ENCODE measurements at regions not wholly inside any gene's neighbourhood (a gene's known extent, or its start where the extent isn't known, plus 50 kb on each side); places are given as distances from the start of the nearest gene placed in this dataset.

DNA sequence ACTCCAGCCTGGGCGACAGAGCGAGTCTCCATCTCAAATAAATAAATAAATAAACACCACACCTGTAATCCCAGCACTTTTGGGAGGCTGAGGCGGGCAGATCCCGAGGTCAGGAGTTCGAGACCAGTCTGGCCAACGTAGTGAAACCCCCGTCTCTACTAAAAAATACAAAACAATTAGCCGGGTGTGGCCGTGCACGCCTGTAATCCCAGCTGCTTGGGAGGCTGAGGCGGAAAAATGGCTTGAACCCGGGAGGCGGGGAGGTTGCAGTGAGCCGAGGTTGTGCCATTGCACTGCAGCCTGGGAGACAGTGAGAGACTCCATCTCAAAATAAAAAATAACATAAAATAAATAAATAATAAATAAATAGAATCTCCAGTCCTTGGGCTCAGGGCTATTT lies 185.8 kb downstream of the SHOX start (continued):
- TF ChIP-seq, protein P1, sequence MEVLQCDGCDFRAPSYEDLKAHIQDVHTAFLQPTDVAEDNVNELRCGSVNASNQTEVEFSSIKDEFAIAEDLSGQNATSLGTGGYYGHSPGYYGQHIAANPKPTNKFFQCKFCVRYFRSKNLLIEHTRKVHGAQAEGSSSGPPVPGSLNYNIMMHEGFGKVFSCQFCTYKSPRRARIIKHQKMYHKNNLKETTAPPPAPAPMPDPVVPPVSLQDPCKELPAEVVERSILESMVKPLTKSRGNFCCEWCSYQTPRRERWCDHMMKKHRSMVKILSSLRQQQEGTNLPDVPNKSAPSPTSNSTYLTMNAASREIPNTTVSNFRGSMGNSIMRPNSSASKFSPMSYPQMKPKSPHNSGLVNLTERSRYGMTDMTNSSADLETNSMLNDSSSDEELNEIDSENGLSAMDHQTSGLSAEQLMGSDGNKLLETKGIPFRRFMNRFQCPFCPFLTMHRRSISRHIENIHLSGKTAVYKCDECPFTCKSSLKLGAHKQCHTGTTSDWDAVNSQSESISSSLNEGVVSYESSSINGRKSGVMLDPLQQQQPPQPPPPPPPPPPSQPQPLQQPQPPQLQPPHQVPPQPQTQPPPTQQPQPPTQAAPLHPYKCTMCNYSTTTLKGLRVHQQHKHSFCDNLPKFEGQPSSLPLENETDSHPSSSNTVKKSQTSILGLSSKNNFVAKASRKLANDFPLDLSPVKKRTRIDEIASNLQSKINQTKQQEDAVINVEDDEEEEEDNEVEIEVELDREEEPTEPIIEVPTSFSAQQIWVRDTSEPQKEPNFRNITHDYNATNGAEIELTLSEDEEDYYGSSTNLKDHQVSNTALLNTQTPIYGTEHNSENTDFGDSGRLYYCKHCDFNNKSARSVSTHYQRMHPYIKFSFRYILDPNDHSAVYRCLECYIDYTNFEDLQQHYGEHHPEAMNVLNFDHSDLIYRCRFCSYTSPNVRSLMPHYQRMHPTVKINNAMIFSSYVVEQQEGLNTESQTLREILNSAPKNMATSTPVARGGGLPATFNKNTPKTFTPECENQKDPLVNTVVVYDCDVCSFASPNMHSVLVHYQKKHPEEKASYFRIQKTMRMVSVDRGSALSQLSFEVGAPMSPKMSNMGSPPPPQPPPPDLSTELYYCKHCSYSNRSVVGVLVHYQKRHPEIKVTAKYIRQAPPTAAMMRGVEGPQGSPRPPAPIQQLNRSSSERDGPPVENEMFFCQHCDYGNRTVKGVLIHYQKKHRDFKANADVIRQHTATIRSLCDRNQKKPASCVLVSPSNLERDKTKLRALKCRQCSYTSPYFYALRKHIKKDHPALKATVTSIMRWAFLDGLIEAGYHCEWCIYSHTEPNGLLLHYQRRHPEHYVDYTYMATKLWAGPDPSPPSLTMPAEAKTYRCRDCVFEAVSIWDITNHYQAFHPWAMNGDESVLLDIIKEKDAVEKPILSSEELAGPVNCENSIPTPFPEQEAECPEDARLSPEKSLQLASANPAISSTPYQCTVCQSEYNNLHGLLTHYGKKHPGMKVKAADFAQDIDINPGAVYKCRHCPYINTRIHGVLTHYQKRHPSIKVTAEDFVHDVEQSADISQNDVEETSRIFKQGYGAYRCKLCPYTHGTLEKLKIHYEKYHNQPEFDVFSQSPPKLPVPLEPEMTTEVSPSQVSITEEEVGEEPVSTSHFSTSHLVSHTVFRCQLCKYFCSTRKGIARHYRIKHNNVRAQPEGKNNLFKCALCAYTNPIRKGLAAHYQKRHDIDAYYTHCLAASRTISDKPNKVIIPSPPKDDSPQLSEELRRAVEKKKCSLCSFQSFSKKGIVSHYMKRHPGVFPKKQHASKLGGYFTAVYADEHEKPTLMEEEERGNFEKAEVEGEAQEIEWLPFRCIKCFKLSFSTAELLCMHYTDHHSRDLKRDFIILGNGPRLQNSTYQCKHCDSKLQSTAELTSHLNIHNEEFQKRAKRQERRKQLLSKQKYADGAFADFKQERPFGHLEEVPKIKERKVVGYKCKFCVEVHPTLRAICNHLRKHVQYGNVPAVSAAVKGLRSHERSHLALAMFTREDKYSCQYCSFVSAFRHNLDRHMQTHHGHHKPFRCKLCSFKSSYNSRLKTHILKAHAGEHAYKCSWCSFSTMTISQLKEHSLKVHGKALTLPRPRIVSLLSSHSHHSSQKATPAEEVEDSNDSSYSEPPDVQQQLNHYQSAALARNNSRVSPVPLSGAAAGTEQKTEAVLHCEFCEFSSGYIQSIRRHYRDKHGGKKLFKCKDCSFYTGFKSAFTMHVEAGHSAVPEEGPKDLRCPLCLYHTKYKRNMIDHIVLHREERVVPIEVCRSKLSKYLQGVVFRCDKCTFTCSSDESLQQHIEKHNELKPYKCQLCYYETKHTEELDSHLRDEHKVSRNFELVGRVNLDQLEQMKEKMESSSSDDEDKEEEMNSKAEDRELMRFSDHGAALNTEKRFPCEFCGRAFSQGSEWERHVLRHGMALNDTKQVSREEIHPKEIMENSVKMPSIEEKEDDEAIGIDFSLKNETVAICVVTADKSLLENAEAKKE (CRISPR knock-in tag; IDR thresholded peaks at IDR 0.05): no peak
- no peak for TF ChIP-seq EZH2 (IDR thresholded peaks at IDR 0.05; ENCODE audit: low read depth, unreplicated experiment)

DNA sequence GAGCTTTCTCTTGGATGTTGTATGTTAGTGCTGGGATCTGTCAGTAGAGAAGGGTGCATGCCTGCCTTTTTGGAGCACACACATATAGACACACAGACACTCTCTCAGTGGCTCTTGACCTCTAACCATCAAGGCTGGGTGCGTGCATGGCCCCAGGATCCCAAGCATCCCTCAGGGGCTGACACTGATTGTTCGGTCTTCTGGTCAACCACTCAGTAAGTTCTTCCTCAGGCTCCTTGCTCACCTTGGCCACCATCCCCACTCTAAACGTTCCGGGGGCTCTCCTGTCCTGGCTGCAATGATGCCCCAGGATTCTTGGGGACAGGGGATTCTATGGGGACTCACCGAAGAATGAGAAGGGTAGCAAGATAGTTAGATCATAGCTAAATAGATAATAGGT lies 179.6 kb downstream of the SHOX start:
- no peak for ATAC-seq
- H3K4me1 Mint-ChIP-seq: peaks cover 2% of the 10 kb centered on the region; the same call in 1 of the 3 replicates
- H3K9me3 Mint-ChIP-seq: peaks cover 38% of the 10 kb centered on the region
- no peaks in the 10 kb centered on the region for H3K36me3 ChIP-seq (ENCODE audit: insufficient read depth)
- no peak overlapping the region for H3K4me3 Mint-ChIP-seq
- H3K27ac Mint-ChIP-seq: no peak overlapping the region
- H3K9me2 ChIP-seq (ENCODE audit: insufficient read depth): no peaks in the 10 kb centered on the region
- TF ChIP-seq, protein P2, sequence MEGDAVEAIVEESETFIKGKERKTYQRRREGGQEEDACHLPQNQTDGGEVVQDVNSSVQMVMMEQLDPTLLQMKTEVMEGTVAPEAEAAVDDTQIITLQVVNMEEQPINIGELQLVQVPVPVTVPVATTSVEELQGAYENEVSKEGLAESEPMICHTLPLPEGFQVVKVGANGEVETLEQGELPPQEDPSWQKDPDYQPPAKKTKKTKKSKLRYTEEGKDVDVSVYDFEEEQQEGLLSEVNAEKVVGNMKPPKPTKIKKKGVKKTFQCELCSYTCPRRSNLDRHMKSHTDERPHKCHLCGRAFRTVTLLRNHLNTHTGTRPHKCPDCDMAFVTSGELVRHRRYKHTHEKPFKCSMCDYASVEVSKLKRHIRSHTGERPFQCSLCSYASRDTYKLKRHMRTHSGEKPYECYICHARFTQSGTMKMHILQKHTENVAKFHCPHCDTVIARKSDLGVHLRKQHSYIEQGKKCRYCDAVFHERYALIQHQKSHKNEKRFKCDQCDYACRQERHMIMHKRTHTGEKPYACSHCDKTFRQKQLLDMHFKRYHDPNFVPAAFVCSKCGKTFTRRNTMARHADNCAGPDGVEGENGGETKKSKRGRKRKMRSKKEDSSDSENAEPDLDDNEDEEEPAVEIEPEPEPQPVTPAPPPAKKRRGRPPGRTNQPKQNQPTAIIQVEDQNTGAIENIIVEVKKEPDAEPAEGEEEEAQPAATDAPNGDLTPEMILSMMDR (conservative IDR thresholded peaks at IDR 0.05; ENCODE audit: low read depth in 2 of 2): no peak
- TF ChIP-seq NANOG (IDR thresholded peaks at IDR 0.05; ENCODE audit: borderline replicate concordance) (no peak), EZH2phosphoT487 (IDR thresholded peaks at IDR 0.05; ENCODE audit: unreplicated experiment) (no peak), POLR2AphosphoS5 (IDR thresholded peaks at IDR 0.05; ENCODE audit: low read depth) (no peak), CREB1 (CRISPR knock-in tag; IDR thresholded peaks at IDR 0.05; ENCODE audit: low read depth) (no peak), STAT1 (IDR thresholded peaks at IDR 0.05; ENCODE audit: unreplicated experiment) (no peak), ZNF331 (CRISPR knock-in tag; IDR thresholded peaks at IDR 0.05; ENCODE audit: low read depth) (no peak)
- TF ChIP-seq, protein P3, sequence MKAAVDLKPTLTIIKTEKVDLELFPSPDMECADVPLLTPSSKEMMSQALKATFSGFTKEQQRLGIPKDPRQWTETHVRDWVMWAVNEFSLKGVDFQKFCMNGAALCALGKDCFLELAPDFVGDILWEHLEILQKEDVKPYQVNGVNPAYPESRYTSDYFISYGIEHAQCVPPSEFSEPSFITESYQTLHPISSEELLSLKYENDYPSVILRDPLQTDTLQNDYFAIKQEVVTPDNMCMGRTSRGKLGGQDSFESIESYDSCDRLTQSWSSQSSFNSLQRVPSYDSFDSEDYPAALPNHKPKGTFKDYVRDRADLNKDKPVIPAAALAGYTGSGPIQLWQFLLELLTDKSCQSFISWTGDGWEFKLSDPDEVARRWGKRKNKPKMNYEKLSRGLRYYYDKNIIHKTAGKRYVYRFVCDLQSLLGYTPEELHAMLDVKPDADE (IDR thresholded peaks at IDR 0.05): no peak
- TF ChIP-seq, protein P4, sequence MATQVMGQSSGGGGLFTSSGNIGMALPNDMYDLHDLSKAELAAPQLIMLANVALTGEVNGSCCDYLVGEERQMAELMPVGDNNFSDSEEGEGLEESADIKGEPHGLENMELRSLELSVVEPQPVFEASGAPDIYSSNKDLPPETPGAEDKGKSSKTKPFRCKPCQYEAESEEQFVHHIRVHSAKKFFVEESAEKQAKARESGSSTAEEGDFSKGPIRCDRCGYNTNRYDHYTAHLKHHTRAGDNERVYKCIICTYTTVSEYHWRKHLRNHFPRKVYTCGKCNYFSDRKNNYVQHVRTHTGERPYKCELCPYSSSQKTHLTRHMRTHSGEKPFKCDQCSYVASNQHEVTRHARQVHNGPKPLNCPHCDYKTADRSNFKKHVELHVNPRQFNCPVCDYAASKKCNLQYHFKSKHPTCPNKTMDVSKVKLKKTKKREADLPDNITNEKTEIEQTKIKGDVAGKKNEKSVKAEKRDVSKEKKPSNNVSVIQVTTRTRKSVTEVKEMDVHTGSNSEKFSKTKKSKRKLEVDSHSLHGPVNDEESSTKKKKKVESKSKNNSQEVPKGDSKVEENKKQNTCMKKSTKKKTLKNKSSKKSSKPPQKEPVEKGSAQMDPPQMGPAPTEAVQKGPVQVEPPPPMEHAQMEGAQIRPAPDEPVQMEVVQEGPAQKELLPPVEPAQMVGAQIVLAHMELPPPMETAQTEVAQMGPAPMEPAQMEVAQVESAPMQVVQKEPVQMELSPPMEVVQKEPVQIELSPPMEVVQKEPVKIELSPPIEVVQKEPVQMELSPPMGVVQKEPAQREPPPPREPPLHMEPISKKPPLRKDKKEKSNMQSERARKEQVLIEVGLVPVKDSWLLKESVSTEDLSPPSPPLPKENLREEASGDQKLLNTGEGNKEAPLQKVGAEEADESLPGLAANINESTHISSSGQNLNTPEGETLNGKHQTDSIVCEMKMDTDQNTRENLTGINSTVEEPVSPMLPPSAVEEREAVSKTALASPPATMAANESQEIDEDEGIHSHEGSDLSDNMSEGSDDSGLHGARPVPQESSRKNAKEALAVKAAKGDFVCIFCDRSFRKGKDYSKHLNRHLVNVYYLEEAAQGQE (IDR thresholded peaks at IDR 0.05; ENCODE audit: unreplicated experiment): no peak
- H3K4me3 ChIP-seq: no peak overlapping the region
- no peak overlapping the region for H3K27ac ChIP-seq (ENCODE audit: low read depth)
- DNase-seq (ENCODE audit: low spot score): no peak
- no peak overlapping the region for H2AFZ ChIP-seq
- H3K36me3 Mint-ChIP-seq (ENCODE audit: low read depth): peaks cover 31% of the 10 kb centered on the region
- no peaks in the 10 kb centered on the region for H3F3A ChIP-seq (replicated peaks; ENCODE audit: low read depth)
- H3K79me2 ChIP-seq (replicated peaks; ENCODE audit: insufficient read depth): no peaks in the 10 kb centered on the region
- no peaks in the 10 kb centered on the region for H3K4me1 ChIP-seq (ENCODE audit: insufficient read depth)
- H3K27me3 Mint-ChIP-seq (ENCODE audit: insufficient read depth, low read depth, poor library complexity): peaks cover 8% of the 10 kb centered on the region
- no peaks in the 10 kb centered on the region for H4K20me1 ChIP-seq (replicated peaks; ENCODE audit: insufficient read depth)
- H3K4me2 ChIP-seq: no peak overlapping the region
- H3K27me3 ChIP-seq (ENCODE audit: insufficient read depth): no peaks in the 10 kb centered on the region

All from GM23338 (cell line).